ENCODE measurements at regions not wholly inside any gene's neighbourhood (a gene's known extent, or its start where the extent isn't known, plus 50 kb on each side); places are given as distances from the start of the nearest gene placed in this dataset.

- TF ChIP-seq EZH2phosphoT487 (IDR thresholded peaks at IDR 0.05; ENCODE audit: insufficient read depth, low read depth) (no peak), EZH2 (IDR thresholded peaks at IDR 0.05; ENCODE audit: insufficient read depth, poor library complexity, severe bottlenecking) (no peak)
Measured at GRCh38 chr2:163799807-163800206, 64.0 kb upstream of the FIGN start.
